IMR-90 (cell line): ENCODE measurements at regions not wholly inside any gene's neighbourhood (a gene's known extent, or its start where the extent isn't known, plus 50 kb on each side); places are given as distances from the start of the nearest gene placed in this dataset.

Experiments used
- CEBPB ChIP-seq: IDR thresholded peaks from 2 replicates; pipeline ENCODE4 v1.6.1; 2012; ENCODE audit warnings: low read depth, low read length, improper control_type of control experiment
- CHD1 ChIP-seq: IDR thresholded peaks from 2 replicates; pipeline ENCODE4 v1.6.1; 2012; ENCODE audit warnings: low read depth, low read length, improper control_type of control experiment
- MAFK ChIP-seq: IDR thresholded peaks from 2 replicates; pipeline ENCODE4 v1.6.1; 2012; ENCODE audit warnings: low read depth, low read length, improper control_type of control experiment
- MAZ ChIP-seq: IDR thresholded peaks from 2 replicates; pipeline ENCODE4 v1.6.1; 2012; ENCODE audit warnings: low read depth, mild to moderate bottlenecking, low read length, improper control_type of control experiment, moderate library complexity, borderline replicate concordance
- MXI1 ChIP-seq: IDR thresholded peaks from 2 replicates; pipeline ENCODE4 v1.6.1; 2012; ENCODE audit warnings: low read depth, mild to moderate bottlenecking, low read length, moderate library complexity, borderline replicate concordance
- POLR2A ChIP-seq: IDR thresholded peaks from 2 replicates; pipeline ENCODE4 v1.6.1; 2012; ENCODE audit warnings: mild to moderate bottlenecking, low read depth, low read length
- RAD21 ChIP-seq: IDR thresholded peaks from 2 replicates; pipeline ENCODE4 v1.6.1; 2012; ENCODE audit warnings: low read length, improper control_type of control experiment
- RCOR1 ChIP-seq: IDR thresholded peaks from 2 replicates; pipeline ENCODE4 v1.6.1; 2012; ENCODE audit warnings: mild to moderate bottlenecking, low read length, improper control_type of control experiment; ENCODE audit not compliant: insufficient replicate concordance
- SMC3 ChIP-seq: fragments of 150-350 bp; IDR thresholded peaks from 2 replicates; pipeline ENCODE4 v1.6.1; 2016; ENCODE audit warnings: low read depth, mild to moderate bottlenecking, antibody characterized with exemption, low read length, moderate library complexity
- TF ChIP-seq, protein P1 (sequence below): conservative IDR thresholded peaks from 2 replicates; pipeline ENCODE4 v1.5.1; 2012; ENCODE audit warnings: mild to moderate bottlenecking, low read depth, low read length, improper control_type of control experiment
- TF ChIP-seq, protein P2 (sequence below): fragments of 150-350 bp; IDR thresholded peaks from 2 replicates; pipeline ENCODE4 v1.6.1; 2017; ENCODE audit warnings: mild to moderate bottlenecking, antibody characterized with exemption, low read length, low read depth
- TF ChIP-seq, protein P3 (sequence below): fragments of 150-350 bp; IDR thresholded peaks from 2 replicates; pipeline ENCODE4 v1.6.1; 2016; ENCODE audit warnings: low read depth, mild to moderate bottlenecking, low read length, moderate library complexity, borderline replicate concordance

DNA sequence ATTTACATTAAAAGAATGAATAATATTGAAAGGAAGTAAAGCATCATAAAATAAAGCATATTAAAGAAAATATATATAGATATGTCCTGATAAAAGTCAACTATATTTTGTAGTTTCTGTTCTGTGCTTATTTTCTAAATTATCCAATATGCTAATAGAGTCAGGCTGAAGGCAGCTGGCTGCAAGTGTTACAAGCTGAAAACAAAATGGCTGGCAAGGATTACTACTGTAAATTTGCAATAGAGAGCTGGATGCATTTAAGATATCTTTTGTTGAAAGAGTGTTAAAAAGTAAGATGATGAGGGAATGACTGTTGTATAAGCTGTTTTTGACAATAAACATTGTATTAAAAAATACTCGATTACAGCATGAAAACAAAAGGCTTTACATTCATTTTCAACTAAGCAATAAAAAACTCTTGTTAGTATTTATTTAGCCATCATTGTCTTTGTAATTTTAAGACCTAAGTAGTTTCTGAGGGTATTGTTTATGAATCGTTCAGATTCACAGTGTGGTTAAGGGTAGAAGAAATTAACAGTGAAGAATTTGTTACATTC is 76.3 kb downstream of the TANC2 start:
- TF ChIP-seq, protein P1, sequence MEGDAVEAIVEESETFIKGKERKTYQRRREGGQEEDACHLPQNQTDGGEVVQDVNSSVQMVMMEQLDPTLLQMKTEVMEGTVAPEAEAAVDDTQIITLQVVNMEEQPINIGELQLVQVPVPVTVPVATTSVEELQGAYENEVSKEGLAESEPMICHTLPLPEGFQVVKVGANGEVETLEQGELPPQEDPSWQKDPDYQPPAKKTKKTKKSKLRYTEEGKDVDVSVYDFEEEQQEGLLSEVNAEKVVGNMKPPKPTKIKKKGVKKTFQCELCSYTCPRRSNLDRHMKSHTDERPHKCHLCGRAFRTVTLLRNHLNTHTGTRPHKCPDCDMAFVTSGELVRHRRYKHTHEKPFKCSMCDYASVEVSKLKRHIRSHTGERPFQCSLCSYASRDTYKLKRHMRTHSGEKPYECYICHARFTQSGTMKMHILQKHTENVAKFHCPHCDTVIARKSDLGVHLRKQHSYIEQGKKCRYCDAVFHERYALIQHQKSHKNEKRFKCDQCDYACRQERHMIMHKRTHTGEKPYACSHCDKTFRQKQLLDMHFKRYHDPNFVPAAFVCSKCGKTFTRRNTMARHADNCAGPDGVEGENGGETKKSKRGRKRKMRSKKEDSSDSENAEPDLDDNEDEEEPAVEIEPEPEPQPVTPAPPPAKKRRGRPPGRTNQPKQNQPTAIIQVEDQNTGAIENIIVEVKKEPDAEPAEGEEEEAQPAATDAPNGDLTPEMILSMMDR = no peak
- TF ChIP-seq RAD21 (no peak), MAZ (no peak), POLR2A (no peak), MAFK (no peak), CEBPB (no peak), MXI1 (no peak), SMC3 (no peak), CHD1 (no peak), RCOR1 (no peak)
- TF ChIP-seq, protein P2, sequence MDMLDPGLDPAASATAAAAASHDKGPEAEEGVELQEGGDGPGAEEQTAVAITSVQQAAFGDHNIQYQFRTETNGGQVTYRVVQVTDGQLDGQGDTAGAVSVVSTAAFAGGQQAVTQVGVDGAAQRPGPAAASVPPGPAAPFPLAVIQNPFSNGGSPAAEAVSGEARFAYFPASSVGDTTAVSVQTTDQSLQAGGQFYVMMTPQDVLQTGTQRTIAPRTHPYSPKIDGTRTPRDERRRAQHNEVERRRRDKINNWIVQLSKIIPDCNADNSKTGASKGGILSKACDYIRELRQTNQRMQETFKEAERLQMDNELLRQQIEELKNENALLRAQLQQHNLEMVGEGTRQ = no peak
- TF ChIP-seq, protein P3, sequence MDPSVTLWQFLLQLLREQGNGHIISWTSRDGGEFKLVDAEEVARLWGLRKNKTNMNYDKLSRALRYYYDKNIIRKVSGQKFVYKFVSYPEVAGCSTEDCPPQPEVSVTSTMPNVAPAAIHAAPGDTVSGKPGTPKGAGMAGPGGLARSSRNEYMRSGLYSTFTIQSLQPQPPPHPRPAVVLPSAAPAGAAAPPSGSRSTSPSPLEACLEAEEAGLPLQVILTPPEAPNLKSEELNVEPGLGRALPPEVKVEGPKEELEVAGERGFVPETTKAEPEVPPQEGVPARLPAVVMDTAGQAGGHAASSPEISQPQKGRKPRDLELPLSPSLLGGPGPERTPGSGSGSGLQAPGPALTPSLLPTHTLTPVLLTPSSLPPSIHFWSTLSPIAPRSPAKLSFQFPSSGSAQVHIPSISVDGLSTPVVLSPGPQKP = no peak
